ENCODE measurements at regions not wholly inside any gene's neighbourhood (a gene's known extent, or its start where the extent isn't known, plus 50 kb on each side); places are given as distances from the start of the nearest gene placed in this dataset.
"Not testable (repeated sequence)": the region's sequence is repeated elsewhere in the genome, so short reads cannot be mapped to it uniquely, and the experiment has no call there.

DNA sequence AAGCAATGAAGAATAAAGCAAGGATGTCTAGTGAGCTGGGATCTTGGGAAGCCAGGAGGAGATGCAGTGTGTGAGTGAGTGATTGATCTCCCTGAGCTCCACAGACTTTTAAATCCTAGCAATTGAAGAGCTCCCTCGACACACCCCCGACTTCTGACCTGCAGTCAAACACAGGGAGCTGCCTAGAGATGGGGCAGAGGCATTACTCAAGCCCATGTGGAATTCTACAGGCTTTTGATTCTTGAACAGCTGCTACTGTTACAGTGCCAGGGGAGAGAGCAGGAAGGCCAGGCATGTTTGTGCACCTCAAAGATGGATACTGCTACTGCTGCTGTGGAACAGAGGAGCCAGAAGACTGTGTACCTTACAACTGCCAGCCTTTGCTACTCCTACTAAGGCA is 1403.1 kb upstream of the ALCAM start:
- no peak for DNase-seq

DNA sequence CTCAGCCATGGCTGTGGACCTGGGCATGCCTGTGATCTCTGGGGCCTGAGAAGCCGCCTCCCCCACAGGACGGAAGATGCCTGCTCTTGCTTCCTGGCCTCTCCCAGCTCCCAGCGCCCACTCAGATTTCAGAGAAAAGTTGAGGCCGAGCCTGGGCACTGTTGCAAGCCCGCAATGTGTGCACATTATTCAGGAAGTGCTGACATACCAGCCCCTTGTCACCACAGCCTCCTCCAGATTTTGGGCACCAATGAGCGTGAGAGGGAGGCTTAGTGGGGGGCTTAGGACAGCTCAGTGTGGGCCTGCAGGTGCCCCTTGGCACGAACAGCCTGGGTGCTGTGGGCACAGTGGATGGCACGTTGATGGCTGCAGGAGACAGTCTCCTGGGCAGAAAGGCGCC is 1400.9 kb upstream of the ALCAM start:
- DNase-seq: no peak

DNA sequence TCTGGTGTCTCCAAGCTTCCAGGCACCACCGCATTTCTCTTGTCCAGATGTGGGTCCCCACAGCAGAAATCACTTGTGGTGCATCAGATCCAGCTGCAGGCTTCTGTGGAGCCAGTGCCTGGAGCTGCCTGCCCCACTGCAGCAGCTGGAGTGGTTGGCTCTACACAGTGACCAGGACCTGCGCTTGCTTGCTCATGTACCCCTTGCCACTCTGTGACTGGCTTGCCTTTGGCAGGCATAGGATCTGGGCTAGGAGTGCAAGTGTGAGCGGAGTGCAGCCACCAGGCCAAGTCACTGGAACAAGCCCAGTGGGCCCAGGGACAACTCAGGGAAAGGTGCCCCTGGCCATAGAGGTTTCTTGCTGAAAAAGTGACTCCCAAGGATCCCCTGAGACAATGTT is 1400.0 kb upstream of the ALCAM start:
- DNase-seq: no peak

DNA sequence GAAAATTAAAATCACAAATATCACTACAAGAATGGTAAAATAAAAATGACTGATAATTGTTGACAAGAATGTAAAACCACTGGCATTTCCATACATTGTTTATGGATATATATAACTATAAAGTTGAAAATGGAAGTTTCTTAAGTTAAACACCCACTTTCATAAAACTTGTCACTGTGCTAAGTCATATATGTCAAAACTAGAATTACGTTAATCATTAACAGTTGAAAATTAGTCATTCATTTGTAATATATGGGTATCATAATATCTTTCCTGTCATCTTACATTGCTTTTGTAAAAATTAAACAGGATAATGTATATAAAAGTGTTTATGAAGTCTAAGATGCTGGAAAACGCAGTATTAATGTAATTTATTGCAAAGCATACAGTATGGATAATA is 1398.6 kb upstream of the ALCAM start:
- no peak for DNase-seq

DNA sequence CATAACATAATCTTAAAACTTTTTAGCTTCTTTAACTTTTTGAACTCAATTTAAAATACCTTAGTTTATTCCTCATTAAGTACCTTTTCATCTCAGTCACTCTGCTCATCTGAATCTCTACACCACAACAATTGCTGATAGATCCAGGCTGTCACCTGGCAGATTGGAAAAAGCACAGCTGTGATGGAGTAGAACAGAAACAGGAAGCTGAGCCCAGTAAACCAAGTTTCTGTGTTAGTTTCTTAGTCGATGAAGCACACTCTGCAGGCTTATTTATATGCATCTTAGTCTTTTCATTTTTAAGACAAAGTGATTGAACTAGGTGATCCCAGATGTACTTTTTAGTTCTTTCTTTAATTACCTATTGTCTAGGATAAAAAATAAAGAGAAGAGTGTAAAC is 1398.0 kb upstream of the ALCAM start:
- DNase-seq: no peak

DNA sequence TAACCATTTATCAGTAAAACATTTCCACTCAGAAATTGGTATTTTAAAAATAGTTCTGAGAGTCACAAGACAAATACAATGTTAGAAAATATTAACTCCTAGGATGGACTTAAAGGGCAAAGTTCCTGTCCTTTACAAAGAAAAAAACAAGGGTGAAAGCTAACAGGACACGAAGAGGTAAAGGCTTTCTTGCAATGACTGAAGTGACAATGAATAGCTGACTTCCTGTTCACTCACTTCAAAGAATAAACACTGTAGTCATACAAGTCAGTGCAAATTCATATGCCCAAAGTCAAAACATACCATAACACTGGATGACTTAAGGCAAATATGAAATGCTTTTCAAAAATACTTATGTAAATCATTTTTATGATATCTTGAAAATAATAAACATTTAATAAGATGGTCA is 1389.8 kb upstream of the ALCAM start:
- DNase-seq: no peak

DNA sequence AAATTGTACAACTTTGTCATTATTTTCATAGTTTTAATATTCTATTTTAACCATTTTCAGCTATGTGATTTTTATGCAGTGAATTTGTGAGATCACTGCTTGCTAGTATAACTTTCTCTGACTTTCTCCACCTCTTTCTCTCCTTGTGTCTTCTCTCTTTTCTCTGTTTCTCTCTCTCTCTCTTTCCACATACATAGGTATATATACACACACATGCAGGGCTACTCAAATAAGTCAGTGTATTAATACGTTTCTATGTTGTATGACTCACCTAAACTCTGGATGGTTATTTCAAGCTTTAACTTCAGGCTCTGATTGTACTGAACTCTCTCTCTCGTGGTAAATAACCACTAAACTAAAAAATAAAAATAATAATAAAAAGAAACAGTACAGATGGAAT is 1389.3 kb upstream of the ALCAM start:
- no peak for DNase-seq

DNA sequence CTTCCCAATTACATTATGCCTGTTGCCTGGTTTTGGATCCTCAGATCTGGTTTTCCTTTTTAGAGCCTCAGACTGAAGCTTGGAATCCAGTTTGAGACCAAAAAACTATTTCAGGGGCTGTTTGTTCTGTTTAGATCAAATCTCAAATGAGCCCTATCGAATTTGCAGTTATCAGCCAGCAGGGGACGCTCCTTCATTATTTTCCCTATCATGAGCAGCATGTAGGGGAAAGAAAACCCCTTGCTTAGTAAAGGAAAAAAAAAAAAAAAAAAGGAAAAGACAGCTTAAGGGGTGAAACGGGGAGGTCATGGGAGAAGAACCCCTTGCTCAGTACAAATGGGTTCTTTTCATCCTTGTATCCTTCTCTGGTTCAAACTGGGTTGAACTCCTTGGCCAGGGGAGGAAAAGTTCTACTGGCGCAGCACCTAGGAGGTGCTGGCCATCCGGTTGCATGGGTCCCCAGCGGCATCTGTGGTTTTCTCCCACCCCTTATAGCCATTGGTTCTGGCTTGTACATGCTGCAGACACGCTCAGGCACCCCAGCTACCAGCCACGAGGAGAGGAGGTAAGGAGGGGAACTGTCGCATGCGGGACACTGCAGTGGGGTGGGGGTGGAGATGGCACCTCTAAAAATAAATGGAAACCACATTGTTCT is 1375.1 kb upstream of the ALCAM start:
- no peak for DNase-seq

DNA sequence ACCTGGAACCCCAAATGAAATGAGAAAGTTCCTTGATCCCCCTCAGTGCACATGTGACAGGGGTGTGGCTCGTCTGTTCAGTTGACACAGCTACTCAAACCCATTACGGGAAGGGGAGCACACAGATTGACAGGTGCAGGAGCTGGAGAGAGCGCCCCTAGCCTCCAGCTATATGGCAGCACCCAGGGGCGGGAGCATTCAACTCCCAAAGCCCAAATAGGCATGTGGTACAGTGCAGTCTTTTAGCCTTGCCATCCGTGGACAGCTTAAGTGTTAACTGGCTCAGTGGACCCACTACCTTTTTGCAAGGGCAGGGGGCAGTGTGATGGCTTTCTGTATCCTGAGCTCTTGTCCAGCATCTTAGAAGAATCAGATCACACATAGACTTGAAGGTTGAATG is 1374.2 kb upstream of the ALCAM start:
- no peak for DNase-seq

DNA sequence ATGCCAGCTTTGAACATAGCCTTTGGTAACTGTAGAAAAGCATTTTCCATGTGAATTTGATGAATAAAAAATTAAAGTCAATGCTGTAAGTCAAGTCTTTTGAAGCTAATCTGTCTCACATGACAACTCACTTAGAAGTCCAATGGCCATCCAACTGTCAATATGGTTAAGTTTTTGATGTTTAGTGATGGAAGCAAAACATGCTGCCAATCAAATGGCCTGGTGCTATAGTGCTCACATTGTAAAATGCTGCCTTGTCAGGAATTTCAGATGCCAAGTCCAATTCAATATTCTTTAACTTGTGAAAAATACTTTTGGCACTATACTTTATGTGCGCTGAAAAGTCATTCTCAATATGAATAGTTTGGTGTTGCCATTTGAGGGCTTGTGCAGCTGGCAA is 1361.8 kb upstream of the ALCAM start:
- DNase-seq: no peak

DNA sequence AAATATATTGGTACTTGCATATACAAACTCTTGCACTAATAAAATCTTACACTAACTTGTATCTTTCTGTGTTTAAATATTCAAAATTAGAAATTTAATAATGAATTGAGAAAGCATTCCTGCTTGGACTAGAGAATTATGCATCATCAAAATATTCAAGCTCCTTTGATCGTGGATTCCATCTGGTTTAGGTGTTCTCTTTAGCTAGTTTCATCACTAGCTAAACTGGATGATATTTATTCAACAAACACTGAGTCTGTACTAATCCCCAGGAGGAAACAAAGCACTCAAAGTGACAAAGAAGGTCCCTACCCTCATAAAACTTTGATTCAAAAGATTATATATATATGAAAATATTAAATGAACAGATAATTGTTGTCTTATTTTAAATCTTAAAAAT is 1360.9 kb upstream of the ALCAM start:
- no peak for DNase-seq

DNA sequence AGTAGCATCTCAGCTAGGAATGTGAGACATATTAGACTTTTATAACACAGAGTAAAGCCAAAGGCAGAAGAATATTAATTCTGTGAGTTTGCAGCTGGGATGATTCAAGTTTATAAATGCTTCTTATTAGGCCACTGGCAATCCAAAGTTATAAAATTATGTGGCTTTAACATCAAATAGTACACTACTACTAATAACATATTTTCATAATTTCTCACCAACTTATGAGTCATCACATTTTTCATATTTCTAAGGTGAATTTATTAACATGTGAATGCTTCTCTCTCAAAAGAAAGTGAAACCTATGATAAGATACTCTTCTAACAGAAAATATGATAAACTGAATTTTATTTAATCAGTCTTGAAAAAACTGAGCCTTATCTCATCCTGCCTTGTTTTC is 1348.2 kb upstream of the ALCAM start:
- DNase-seq: no peak

DNA sequence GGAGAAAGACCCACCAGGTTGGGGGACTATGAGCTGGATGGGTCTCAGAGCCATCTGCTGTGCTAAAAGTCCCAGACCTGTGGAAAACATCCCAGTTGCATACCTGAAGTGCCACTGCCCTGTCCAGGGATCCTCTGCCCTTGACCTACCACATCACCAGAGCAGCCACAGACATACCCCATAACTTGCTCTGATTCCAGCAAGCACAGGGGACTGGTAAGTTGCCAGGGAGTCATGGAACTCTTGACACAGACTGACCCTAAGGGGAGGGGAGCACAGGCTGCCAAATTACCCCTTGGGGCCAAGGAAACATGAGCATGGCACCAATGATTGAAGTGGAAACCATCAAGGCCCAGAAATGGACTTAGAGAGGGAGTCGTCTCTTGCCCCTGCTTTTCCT is 1335.1 kb upstream of the ALCAM start:
- no peak for DNase-seq

DNA sequence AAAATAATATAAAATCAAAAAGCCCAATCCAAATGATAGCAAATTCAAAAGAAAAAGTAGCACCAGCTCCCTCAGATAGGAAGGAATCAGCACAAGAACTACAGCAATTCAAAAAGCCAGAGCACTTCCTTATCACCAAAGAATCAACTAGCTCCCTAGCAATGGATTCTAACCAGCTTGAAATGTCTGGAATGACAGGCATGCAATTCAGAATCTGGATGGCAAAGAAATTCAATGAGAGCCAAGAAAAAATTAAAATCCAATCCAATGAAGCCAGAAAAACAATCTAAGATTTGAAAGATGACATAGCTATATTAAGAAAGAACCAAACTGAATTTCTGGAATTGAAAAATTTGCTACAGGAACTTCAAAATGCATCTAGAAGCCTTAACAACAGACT is 1334.4 kb upstream of the ALCAM start:
- no peak for DNase-seq

DNA sequence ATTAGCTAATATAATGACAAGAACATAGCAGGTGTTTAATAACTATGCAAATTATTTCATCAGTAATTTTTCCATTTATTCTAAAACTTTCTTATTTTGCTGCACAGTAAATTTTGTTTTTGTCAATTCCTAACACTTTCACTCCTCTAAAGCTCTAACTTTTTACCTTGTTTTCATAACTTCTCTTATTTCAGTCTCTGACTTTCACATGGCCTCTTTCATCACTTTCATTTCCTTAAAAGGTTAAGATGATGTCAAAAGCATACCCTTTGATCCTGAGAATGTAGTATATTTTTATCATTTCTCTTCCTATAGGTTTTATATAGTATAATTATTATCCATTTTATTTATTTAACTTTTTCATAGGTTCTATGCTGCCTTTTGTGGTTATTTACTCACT is 1325.8 kb upstream of the ALCAM start:
- DNase-seq: no peak

DNA sequence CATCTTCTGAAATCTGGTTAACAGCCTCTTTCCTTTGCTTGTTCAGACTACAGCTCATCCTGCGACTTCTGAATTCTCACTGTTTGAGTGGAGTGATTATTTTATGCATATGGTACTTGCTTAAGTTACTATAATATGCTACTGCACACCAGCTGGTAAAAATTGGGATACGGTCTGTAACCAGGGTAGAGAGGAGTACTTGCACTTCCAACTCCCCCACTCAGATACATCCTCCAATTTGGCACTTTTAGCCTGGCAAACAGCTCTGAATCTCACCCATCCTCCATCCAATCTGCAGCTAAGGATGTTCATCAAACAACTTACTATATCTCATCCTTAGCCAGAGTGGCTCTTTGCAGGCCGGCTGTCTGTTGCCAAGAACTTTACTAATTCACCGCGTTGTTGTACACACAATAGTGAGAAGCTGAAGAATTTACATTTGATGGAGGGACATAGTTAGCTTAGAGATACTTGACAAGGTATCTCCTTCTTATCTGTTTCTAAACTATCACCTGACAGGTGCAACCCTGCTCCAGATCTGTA is 1323.6 kb upstream of the ALCAM start:
- not testable (repeated sequence) for DNase-seq

DNA sequence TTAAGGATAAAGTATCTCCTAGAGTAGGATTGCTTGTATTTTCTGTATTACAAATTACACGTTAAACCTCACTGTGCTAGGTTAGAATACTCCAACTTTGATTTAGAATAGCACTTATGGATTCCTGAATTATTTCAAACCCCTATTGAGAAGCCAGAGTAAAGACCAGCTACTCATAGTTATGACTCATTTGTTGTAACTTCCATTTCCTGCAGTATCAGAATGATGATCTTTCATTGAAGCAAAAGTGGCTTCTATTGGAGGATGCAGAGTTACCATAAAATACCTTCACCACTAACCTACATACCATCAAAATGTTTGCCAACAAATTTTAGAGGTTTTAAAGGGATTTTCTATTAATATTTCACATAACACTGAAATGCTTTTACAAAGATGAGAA is 1322.7 kb upstream of the ALCAM start:
- DNase-seq: no peak

DNA sequence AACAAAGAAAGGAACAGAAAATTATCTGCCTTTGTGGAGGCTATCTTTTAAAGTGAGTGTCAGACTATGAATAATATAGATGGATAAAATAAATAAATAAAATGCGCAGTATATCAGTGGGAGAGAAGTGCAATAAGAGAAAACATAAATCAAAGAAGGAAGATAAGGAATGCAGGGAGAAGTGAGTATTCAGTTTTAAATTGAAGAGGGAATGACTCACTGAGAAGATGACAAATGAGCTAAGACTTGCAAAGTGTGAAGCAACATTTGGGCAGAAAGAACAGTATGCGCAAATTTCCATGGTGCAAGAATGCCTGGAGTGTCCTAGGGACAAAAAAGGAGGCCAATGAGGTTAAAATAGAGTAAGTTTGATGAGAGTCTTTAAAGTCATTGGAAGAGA is 1300.1 kb upstream of the ALCAM start:
- DNase-seq: no peak

DNA sequence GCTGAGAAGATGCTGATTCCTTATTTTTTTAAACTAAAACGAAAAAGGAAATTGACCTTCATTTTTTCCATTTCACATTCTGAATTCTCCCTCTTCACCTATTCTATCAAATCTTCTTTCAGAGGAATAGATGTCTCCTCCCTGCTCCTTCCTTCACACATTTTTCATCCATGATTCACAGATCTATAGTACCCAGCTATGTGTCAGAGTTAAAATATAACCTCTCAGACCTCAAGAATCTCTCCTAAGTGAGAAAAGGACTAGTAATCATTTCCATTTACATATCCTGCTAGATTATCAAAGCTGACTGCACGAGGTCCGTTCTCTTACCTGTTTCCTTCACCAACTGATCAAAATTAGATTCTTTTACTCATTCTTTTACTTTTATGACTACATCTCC is 1297.6 kb upstream of the ALCAM start:
- no peak for DNase-seq

DNA sequence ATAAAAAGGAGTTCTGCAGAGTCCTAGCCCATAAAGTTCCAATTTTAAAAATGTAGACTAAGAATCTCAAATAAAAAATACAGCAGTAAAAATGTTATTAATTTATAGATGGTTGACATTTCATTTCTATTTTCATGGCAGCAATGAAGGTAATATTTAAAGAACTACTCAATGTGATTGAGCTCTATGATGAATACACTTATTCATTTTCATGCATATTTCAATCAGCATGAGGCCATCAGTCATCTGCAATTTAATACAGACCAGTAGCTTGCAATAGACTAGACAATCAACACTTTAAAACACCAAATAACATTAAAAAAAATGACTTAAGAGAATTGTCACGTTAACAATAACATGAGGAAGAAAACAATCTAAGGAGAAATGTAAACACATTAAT is 1295.8 kb upstream of the ALCAM start:
- DNase-seq: no peak

DNA sequence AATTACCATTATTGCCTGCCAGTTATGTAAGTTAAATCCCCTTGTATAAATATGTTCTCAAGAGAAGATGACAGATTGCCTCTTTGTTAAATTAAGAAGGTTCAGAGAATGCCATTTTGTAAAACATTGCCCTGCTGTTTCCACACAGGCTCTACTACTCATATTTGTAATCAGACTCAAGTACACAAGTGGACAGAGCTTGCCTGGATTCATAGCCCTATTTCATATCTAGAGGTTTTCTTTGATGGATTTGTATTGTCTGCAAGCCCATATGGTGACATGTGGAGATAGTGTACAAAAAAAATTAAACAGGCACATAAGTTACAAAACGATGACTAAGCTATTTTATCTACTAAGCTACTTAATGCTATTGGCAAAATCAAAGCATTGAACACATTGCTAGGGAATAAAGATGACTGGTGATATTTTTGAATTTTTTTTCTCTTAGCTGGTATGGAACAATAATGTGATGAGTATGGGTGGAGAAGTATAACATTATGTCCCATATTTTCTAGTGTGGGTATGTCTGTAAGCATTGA is 1286.6 kb upstream of the ALCAM start:
- DNase-seq: no peak

DNA sequence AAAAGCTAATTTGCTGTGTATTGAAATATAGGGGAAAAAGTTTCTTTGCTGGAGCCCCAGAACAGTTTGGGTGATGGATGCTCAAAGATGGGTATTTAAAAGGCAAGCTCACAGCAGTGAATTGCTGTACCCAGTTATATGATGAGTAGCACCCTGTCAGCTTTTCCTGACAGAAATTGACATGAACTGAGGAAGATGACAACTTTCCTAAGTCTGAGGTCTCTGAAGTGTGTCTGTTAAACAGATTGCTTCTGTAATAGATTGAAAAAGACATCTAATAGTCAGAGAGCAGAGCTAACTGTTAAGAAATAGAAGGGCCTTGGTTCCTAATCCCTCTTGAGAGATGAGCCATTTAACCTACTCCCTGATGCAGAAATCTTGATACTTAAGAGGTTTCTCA is 1278.0 kb upstream of the ALCAM start:
- DNase-seq: no peak

DNA sequence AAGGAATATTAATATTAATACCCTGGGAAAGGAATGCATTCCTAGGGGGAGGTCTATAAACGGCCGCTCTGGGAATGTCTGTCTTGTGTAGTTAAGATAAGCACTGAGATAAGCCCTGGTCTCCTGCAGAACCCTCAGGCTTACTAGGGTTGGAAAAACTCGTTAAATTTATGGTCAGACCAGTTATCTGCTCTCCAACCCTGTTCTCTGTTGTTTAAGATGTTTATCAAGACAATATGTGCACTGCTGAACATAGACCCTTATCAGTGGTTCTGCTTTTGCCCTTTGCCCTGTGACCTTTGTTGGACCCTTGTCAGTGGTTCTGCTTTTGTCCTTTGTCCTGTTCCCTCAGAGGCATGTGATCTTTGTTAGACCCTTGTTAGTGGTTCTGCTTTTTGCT is 1276.7 kb upstream of the ALCAM start:
- not testable (repeated sequence) for DNase-seq

DNA sequence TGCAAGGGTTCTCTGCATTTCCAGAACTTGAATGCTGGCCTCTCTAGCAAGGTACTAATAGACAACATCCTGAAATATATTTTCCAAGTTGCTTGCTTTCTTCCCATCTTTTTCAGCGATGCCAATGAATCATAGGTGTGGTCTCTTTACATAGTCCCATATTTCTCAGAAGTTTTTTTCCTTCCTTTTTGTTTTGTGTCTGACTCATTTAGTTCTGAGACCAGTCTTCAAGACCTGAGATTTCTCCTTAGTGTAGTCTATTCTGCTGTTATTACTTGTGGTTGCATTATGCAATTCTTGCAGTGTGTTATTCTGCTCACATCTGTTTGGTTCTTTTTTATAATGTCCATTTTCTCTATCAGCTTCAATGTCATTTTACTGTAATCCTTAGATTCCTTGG is 1265.0 kb upstream of the ALCAM start:
- no peak for DNase-seq
